ENCODE measurements at regions not wholly inside any gene's neighbourhood (a gene's known extent, or its start where the extent isn't known, plus 50 kb on each side); places are given as distances from the start of the nearest gene placed in this dataset.

GRCh38 chr2:41972819-41973218, 75.0 kb upstream of the PKDCC start:
- TF ChIP-seq, protein P1, sequence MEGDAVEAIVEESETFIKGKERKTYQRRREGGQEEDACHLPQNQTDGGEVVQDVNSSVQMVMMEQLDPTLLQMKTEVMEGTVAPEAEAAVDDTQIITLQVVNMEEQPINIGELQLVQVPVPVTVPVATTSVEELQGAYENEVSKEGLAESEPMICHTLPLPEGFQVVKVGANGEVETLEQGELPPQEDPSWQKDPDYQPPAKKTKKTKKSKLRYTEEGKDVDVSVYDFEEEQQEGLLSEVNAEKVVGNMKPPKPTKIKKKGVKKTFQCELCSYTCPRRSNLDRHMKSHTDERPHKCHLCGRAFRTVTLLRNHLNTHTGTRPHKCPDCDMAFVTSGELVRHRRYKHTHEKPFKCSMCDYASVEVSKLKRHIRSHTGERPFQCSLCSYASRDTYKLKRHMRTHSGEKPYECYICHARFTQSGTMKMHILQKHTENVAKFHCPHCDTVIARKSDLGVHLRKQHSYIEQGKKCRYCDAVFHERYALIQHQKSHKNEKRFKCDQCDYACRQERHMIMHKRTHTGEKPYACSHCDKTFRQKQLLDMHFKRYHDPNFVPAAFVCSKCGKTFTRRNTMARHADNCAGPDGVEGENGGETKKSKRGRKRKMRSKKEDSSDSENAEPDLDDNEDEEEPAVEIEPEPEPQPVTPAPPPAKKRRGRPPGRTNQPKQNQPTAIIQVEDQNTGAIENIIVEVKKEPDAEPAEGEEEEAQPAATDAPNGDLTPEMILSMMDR (IDR thresholded peaks at IDR 0.05; ENCODE audit: low read length): no peak
- TF ChIP-seq EZH2 (optimal IDR thresholded peaks at IDR 0.05; ENCODE audit: low read depth, low read length): no peak
- no peak for TF ChIP-seq EZH2phosphoT487 (IDR thresholded peaks at IDR 0.05; ENCODE audit: low read length)

All from MM.1S (cell line).